ENCODE measurements at regions not wholly inside any gene's neighbourhood (a gene's known extent, or its start where the extent isn't known, plus 50 kb on each side); places are given as distances from the start of the nearest gene placed in this dataset.

DNA sequence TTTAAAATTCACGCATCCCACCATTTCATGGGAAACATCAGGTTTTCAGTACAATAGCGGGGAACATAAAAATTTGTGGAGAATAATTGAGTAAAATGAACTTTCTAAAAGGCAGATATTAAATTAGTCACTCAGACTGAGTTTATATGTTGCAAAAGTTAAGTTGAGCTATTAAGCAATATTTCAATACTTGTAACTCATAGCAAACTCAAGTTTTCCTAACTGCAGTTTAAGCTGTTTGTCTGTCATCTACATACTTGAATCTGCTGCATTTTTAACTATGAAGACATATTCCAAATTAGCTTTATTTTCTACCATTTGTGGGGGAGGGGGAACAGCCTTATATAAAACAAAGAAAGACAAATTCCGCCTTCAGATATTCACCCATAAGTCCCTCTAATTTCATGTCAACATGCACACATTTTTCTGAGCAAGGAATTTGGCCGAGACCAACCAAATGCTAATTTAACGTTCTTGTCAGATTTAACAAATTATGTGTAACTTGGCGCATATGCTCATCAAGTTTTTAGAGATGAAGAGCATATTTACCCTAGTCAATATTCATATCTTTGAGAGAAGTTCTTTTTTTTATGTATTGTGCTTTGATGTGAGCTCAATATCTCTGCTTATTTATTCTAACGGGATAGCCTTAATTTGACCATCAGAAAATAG, 462.9 kb downstream of the TXNL1 start:
- TF ChIP-seq SNAI2 (CRISPR knock-in tag; IDR thresholded peaks at IDR 0.05) (no peak), ZNF70 (CRISPR knock-in tag; IDR thresholded peaks at IDR 0.05) (no peak), TCF4 (CRISPR knock-in tag; IDR thresholded peaks at IDR 0.05; ENCODE audit: borderline replicate concordance) (no peak)
- TF ChIP-seq, protein P1, sequence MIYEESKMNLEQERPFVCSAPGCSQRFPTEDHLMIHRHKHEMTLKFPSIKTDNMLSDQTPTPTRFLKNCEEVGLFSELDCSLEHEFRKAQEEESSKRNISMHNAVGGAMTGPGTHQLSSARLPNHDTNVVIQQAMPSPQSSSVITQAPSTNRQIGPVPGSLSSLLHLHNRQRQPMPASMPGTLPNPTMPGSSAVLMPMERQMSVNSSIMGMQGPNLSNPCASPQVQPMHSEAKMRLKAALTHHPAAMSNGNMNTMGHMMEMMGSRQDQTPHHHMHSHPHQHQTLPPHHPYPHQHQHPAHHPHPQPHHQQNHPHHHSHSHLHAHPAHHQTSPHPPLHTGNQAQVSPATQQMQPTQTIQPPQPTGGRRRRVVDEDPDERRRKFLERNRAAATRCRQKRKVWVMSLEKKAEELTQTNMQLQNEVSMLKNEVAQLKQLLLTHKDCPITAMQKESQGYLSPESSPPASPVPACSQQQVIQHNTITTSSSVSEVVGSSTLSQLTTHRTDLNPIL (CRISPR knock-in tag; IDR thresholded peaks at IDR 0.05; ENCODE audit: low read depth): no peak
- TF ChIP-seq, protein P2, sequence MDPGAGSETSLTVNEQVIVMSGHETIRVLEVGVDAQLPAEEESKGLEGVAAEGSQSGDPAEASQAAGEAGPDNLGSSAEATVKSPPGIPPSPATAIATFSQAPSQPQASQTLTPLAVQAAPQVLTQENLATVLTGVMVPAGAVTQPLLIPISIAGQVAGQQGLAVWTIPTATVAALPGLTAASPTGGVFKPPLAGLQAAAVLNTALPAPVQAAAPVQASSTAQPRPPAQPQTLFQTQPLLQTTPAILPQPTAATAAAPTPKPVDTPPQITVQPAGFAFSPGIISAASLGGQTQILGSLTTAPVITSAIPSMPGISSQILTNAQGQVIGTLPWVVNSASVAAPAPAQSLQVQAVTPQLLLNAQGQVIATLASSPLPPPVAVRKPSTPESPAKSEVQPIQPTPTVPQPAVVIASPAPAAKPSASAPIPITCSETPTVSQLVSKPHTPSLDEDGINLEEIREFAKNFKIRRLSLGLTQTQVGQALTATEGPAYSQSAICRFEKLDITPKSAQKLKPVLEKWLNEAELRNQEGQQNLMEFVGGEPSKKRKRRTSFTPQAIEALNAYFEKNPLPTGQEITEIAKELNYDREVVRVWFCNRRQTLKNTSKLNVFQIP (CRISPR knock-in tag; IDR thresholded peaks at IDR 0.05; ENCODE audit: borderline replicate concordance, low read depth): no peak
- ATAC-seq: no peak

DNA sequence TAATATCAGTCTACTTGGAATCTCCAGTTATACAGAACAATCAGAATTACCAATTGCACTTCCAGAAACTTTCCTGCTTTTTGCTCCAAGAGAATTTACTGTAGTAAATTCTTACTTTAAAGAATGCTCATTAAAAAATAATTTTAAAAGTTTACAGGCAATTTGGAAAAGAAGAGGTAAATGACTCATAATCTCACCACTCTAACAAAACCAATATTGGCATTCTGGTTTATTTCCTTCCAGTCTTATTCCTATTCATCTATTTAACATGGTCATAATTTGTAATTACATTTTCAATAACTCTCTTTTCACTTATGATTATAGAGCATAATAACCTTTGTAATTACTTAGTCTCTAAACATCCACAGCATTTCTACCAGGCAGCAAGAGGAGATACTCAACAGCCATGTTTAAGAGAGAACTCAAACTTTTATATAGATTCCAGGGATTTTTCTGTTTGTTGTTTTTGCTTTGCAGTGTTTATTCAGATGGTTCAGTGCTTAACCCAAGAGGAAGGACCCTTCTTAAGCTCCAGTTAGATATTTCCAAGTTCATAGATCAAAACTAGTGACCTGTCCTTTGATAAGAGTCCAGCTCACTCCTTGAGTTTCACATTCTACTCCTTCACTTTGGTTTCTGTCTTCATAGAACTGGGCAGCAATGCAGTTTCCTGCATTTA, 464.7 kb downstream of the TXNL1 start:
- no peak for ATAC-seq
- TF ChIP-seq ZC3H10 (CRISPR knock-in tag; IDR thresholded peaks at IDR 0.05) (no peak), ZFP30 (CRISPR knock-in tag; IDR thresholded peaks at IDR 0.05) (no peak)
- TF ChIP-seq, protein P3, sequence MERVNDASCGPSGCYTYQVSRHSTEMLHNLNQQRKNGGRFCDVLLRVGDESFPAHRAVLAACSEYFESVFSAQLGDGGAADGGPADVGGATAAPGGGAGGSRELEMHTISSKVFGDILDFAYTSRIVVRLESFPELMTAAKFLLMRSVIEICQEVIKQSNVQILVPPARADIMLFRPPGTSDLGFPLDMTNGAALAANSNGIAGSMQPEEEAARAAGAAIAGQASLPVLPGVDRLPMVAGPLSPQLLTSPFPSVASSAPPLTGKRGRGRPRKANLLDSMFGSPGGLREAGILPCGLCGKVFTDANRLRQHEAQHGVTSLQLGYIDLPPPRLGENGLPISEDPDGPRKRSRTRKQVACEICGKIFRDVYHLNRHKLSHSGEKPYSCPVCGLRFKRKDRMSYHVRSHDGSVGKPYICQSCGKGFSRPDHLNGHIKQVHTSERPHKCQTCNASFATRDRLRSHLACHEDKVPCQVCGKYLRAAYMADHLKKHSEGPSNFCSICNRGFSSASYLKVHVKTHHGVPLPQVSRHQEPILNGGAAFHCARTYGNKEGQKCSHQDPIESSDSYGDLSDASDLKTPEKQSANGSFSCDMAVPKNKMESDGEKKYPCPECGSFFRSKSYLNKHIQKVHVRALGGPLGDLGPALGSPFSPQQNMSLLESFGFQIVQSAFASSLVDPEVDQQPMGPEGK (CRISPR knock-in tag; IDR thresholded peaks at IDR 0.05; ENCODE audit: borderline replicate concordance): no peak
- TF ChIP-seq, protein P4, sequence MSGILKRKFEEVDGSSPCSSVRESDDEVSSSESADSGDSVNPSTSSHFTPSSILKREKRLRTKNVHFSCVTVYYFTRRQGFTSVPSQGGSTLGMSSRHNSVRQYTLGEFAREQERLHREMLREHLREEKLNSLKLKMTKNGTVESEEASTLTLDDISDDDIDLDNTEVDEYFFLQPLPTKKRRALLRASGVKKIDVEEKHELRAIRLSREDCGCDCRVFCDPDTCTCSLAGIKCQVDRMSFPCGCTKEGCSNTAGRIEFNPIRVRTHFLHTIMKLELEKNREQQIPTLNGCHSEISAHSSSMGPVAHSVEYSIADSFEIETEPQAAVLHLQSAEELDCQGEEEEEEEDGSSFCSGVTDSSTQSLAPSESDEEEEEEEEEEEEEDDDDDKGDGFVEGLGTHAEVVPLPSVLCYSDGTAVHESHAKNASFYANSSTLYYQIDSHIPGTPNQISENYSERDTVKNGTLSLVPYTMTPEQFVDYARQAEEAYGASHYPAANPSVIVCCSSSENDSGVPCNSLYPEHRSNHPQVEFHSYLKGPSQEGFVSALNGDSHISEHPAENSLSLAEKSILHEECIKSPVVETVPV (CRISPR knock-in tag; IDR thresholded peaks at IDR 0.05): no peak

DNA sequence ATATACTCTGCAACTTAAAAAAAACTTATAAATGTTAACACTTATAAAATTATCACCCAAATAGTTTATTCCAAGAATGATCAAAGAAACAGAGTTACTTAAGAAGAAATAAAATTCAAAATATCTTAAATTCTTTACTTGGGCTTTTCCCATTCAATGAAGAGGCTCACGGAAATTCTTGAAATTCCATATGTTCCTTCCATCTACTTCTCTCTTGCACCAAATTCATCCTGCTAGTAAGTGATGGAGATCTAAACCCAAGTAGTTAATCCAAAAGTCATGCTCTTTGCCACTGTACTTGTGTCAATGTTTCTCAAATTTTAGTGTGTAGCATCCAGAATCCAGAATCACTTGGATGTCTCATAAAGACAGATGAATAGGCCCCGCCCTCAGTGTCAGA, 465.9 kb downstream of the TXNL1 start:
- TF ChIP-seq CSDC2 (CRISPR knock-in tag; IDR thresholded peaks at IDR 0.05): no peak
- TF ChIP-seq, protein P5, sequence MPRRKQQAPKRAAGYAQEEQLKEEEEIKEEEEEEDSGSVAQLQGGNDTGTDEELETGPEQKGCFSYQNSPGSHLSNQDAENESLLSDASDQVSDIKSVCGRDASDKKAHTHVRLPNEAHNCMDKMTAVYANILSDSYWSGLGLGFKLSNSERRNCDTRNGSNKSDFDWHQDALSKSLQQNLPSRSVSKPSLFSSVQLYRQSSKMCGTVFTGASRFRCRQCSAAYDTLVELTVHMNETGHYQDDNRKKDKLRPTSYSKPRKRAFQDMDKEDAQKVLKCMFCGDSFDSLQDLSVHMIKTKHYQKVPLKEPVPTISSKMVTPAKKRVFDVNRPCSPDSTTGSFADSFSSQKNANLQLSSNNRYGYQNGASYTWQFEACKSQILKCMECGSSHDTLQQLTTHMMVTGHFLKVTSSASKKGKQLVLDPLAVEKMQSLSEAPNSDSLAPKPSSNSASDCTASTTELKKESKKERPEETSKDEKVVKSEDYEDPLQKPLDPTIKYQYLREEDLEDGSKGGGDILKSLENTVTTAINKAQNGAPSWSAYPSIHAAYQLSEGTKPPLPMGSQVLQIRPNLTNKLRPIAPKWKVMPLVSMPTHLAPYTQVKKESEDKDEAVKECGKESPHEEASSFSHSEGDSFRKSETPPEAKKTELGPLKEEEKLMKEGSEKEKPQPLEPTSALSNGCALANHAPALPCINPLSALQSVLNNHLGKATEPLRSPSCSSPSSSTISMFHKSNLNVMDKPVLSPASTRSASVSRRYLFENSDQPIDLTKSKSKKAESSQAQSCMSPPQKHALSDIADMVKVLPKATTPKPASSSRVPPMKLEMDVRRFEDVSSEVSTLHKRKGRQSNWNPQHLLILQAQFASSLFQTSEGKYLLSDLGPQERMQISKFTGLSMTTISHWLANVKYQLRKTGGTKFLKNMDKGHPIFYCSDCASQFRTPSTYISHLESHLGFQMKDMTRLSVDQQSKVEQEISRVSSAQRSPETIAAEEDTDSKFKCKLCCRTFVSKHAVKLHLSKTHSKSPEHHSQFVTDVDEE (CRISPR knock-in tag; IDR thresholded peaks at IDR 0.05): no peak
- TF ChIP-seq ZC3H10 (CRISPR knock-in tag; IDR thresholded peaks at IDR 0.05): no peak
- TF ChIP-seq, protein P1 (CRISPR knock-in tag; IDR thresholded peaks at IDR 0.05; ENCODE audit: low read depth): no peak
- TF ChIP-seq GLIS3 (CRISPR knock-in tag; IDR thresholded peaks at IDR 0.05): no peak
- no peak for TF ChIP-seq ZNF565 (CRISPR knock-in tag; conservative IDR thresholded peaks at IDR 0.05; ENCODE audit: low read depth)
- no peak for TF ChIP-seq ZFP3 (CRISPR knock-in tag; IDR thresholded peaks at IDR 0.05)
- TF ChIP-seq ZFP30 (CRISPR knock-in tag; IDR thresholded peaks at IDR 0.05): no peak
- TF ChIP-seq RARB (CRISPR knock-in tag; IDR thresholded peaks at IDR 0.05): no peak
- TF ChIP-seq ZNF70 (CRISPR knock-in tag; IDR thresholded peaks at IDR 0.05): no peak
- TF ChIP-seq OSR1 (CRISPR knock-in tag; IDR thresholded peaks at IDR 0.05): no peak
- no peak for TF ChIP-seq SNAI2 (CRISPR knock-in tag; IDR thresholded peaks at IDR 0.05)
- no peak for TF ChIP-seq ISL1 (CRISPR knock-in tag; IDR thresholded peaks at IDR 0.05)
- TF ChIP-seq, protein P4 (CRISPR knock-in tag; IDR thresholded peaks at IDR 0.05): no peak
- TF ChIP-seq, protein P2 (CRISPR knock-in tag; IDR thresholded peaks at IDR 0.05; ENCODE audit: borderline replicate concordance, low read depth): no peak
- TF ChIP-seq PPARA (CRISPR knock-in tag; IDR thresholded peaks at IDR 0.05; ENCODE audit: borderline replicate concordance): no peak
- TF ChIP-seq ESRRG (CRISPR knock-in tag; IDR thresholded peaks at IDR 0.05): no peak
- ATAC-seq: no peak

Measured in SK-N-SH treated with all-trans-retinoic acid at 6 μM for 48 hours (cell line).